GM12878 (cell line): ENCODE measurements at regions not wholly inside any gene's neighbourhood (a gene's known extent, or its start where the extent isn't known, plus 50 kb on each side); places are given as distances from the start of the nearest gene placed in this dataset.
"Not testable (repeated sequence)": the region's sequence is repeated elsewhere in the genome, so short reads cannot be mapped to it uniquely, and the experiment has no call there.

Experiments
- ATAC-seq: fragments of 200-7000 bp; cut with Tn5 transposase; 3 replicates; pipeline ENCODE4 v1.9.1; 2020; ENCODE audit warnings: mild to moderate bottlenecking, moderate library complexity
- BruUV-seq: library from RNA; stranded (reverse); fragments of 400-500 nt; replicated peaks from 2 replicates; lab custom pipeline; 2021; lab: Mats Ljungman, UMichigan
- CTCF ChIA-PET: fragments of 300-600 bp; sonication (Branson Sonifier 250); formaldehyde crosslinking; extraction: SDS; loops from one replicate; lab custom pipeline; 2021; ENCODE audit warnings: inconsistent platforms; lab: Yijun Ruan, JAX
- POLR2A ChIA-PET: fragments of 350-600 bp; formaldehyde crosslinking; extraction: SDS; loops from one replicate; lab custom pipeline; 2021; ENCODE audit warnings: inconsistent platforms; lab: Charles Lee
- RAD21 ChIA-PET: fragments of 300-600 bp; sonication (Branson Sonifier 250); formaldehyde crosslinking; loops from one replicate; lab custom pipeline; 2023; ENCODE audit warnings: antibody characterized with exemption; ENCODE audit not compliant: unreplicated experiment; lab: Charles Lee
- SMC1A ChIA-PET: fragments of 300-600 bp; sonication (Branson Sonifier 250); formaldehyde crosslinking; loops from one replicate; lab custom pipeline; 2023; ENCODE audit not compliant: unreplicated experiment, uncharacterized antibody; lab: Charles Lee
- DNase-seq: peaks from one replicate; pipeline ENCODE4 v3.0.0-alpha.2; 2011; ENCODE audit warnings: low read depth, low spot score
- FAIRE-seq: peaks from 3 replicates; lab custom pipeline; 2011; peaks lifted over from hg19 to GRCh38; lab: Jason Lieb, UNC
- H2AFZ ChIP-seq: 2 replicates; pipeline ENCODE4 v1.6.0; 2011; ENCODE audit warnings: low read depth, low read length, control low read depth; ENCODE audit not compliant: control insufficient read depth
- H3K27ac ChIP-seq: 2 replicates; pipeline ENCODE4 v1.5.1; 2011; ENCODE audit warnings: control low read depth; ENCODE audit not compliant: control insufficient read depth, insufficient read depth
- H3K27me3 ChIP-seq, 2 experiments: replicated peaks in 1 of 2; 2 replicates each; pipeline versions ENCODE4 v1.6.0 to v1.6.1; 2011; ENCODE audit warnings: low read length in 1 of 2; ENCODE audit not compliant: control insufficient read depth in 2 of 2, insufficient read depth in 2 of 2
- H3K36me3 ChIP-seq, 2 experiments: 2 replicates each; pipeline ENCODE4 v1.5.1; 2011; ENCODE audit warnings: low read length in 1 of 2; ENCODE audit not compliant: control insufficient read depth in 2 of 2, insufficient read depth in 2 of 2
- H3K4me1 ChIP-seq: 2 replicates; pipeline ENCODE4 v1.6.1; 2011; ENCODE audit warnings: mild to moderate bottlenecking, low read length, moderate library complexity, mixed read lengths; ENCODE audit not compliant: control insufficient read depth, insufficient read depth
- H3K4me2 ChIP-seq: 2 replicates; pipeline ENCODE4 v1.6.0; 2011; ENCODE audit warnings: control low read depth; ENCODE audit not compliant: control insufficient read depth, insufficient read depth
- H3K4me3 ChIP-seq: fragments of 200-600 bp; sonication (generic); 2 replicates; pipeline ENCODE4 v1.5.1; 2016
- H3K79me2 ChIP-seq: 2 replicates; pipeline ENCODE4 v1.6.0; 2011; ENCODE audit warnings: low read length; ENCODE audit not compliant: control insufficient read depth, insufficient read depth
- H3K9ac ChIP-seq: 2 replicates; pipeline ENCODE4 v1.8.0; 2011; ENCODE audit warnings: low read length, control low read depth, mixed read lengths; ENCODE audit not compliant: control insufficient read depth, insufficient read depth
- H3K9me3 ChIP-seq: replicated peaks from 3 replicates; pipeline ENCODE4 v1.5.1; 2011; ENCODE audit warnings: mild to moderate bottlenecking, low read length; ENCODE audit not compliant: control insufficient read depth, insufficient read depth
- H4K20me1 ChIP-seq: 2 replicates; pipeline ENCODE4 v1.6.0; 2011; ENCODE audit not compliant: control insufficient read depth, insufficient read depth
- NFYB ChIP-seq: IDR thresholded peaks from 2 replicates; pipeline ENCODE4 v1.6.1; 2011; ENCODE audit warnings: low read depth, mild to moderate bottlenecking, low read length, improper control_type of control experiment, moderate library complexity; ENCODE audit not compliant: insufficient read depth
- NR2F1 ChIP-seq: fragments of 450-650 bp; conservative IDR thresholded peaks from 2 replicates; pipeline ENCODE4 v1.6.1; 2017; ENCODE audit warnings: mild to moderate bottlenecking
- WGBS: methylation state at CpG from one replicate; pipeline ENCODE4 v1.1.6; 2016; ENCODE audit warnings: low lambda C conversion rate; ENCODE audit not compliant: insufficient replicate concordance, insufficient coverage; ENCODE audit errors: missing lambda C conversion rate; 5-methylcytosine and 5-hydroxymethylcytosine counted together
- in situ Hi-C: fragments of 300-500 bp; cut with MboI; formaldehyde crosslinking; loops from 9 replicates; pipeline ENCODE4 v1.14.3; 2018; ENCODE audit warnings: mixed read lengths
- intact Hi-C: fragments of 100-400 bp; cut with micrococcal nuclease; formaldehyde crosslinking; loops from one replicate; pipeline ENCODE4 v1.14.2; 2022; ENCODE audit not compliant: unreplicated experiment

- TF ChIP-seq NR2F1: no peak
- TF ChIP-seq, all 136 proteins: peak for 0
Measured at GRCh38 chr3:156040041-156040440, 80.3 kb upstream of the KCNAB1 start (continued).

GRCh38 chr3:156041216-156041841, 79.0 kb upstream of the KCNAB1 start:
- RAD21 ChIA-PET, in situ Hi-C loops, BruUV-seq, H4K20me1 ChIP-seq, H3K36me3 ChIP-seq, ATAC-seq, FAIRE-seq, H3K79me2 ChIP-seq, H3K9me3 ChIP-seq, H3K27me3 ChIP-seq, H3K4me1 ChIP-seq, H2AFZ ChIP-seq, DNase-seq, H3K27ac ChIP-seq, H3K4me3 ChIP-seq, SMC1A ChIA-PET, H3K4me2 ChIP-seq, POLR2A ChIA-PET, H3K9ac ChIP-seq, intact Hi-C loops: not testable (repeated sequence)
- CTCF ChIA-PET: interaction anchor here (0.6 to 2.0 kb wide), 3 partner anchors 15 to 857 kb away, joined by 3 to 7 read pairs (median 6); no protein-coding TSS in a partner anchor
- 72% methylated on average over 23 of the region's 36 CpGs for WGBS

- intact Hi-C loops, H3K9ac ChIP-seq, H3K79me2 ChIP-seq, H2AFZ ChIP-seq, ATAC-seq, H3K36me3 ChIP-seq, RAD21 ChIA-PET, H4K20me1 ChIP-seq, H3K4me3 ChIP-seq, H3K27me3 ChIP-seq, H3K9me3 ChIP-seq, H3K27ac ChIP-seq, DNase-seq, POLR2A ChIA-PET, H3K4me2 ChIP-seq, FAIRE-seq, BruUV-seq, SMC1A ChIA-PET, H3K4me1 ChIP-seq, in situ Hi-C loops: not testable (repeated sequence)
- TF ChIP-seq NFYB: peak; percentile 55; the same call in 1 of the 2 replicates
- 74% methylated on average over 7 of the region's 7 CpGs for WGBS
- CTCF ChIA-PET: interaction anchor here (0.6 to 3.2 kb wide), 5 partner anchors 9 to 857 kb away, joined by 3 to 21 read pairs (median 6); no protein-coding TSS in a partner anchor
Measured at GRCh38 chr3:156041856-156042255, 78.5 kb upstream of the KCNAB1 start.
